SHP77 (cell line): ENCODE measurements at regions not wholly inside any gene's neighbourhood (a gene's known extent, or its start where the extent isn't known, plus 50 kb on each side); places are given as distances from the start of the nearest gene placed in this dataset.
"Not testable (repeated sequence)": the region's sequence is repeated elsewhere in the genome, so short reads cannot be mapped to it uniquely, and the experiment has no call there.

Experiments used
- DNase-seq, 2 experiments: peaks; one replicate each; lab custom pipeline; 2025; lab: John Stamatoyannopoulos, UW

DNA sequence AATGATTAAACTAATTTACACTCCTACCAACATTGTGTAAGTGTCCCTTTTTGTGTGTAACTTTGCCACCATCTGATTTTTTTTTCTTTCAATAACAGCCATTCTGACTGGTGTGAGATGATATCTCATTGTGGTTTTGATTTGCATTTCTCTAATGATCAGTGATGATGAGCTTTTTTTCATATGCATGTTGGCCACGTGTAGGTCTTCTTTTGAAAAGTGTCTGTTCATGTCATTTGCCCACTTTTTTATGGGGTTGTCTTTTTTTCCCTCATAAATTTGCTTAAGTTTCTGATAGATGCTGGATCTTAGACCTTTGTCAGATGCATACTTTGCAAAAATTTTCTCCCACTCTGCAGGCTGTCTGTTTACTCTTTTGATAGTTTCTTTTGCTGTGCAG is 102.5 kb upstream of the ZEB2 start:
- DNase-seq = not testable (repeated sequence)

DNA sequence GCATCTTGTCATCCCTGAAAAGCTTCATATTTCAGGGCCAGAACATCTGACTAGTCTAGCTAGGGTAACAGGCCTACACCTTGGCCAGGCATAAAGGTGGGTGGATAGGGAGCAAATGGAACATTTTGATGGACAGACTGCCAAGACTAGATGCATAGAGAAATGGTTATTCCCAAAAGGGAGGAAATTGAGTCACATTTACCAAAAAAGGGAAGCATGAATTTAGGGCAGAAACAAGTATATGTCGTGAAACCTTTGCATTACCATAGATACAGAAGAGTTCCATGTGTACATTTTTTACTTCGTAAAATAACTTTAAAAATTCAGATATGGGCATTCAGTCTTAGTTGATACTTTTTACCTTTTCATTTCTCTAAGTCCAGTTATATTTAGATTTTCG is 101.3 kb upstream of the ZEB2 start:
- DNase-seq = no peak

DNA sequence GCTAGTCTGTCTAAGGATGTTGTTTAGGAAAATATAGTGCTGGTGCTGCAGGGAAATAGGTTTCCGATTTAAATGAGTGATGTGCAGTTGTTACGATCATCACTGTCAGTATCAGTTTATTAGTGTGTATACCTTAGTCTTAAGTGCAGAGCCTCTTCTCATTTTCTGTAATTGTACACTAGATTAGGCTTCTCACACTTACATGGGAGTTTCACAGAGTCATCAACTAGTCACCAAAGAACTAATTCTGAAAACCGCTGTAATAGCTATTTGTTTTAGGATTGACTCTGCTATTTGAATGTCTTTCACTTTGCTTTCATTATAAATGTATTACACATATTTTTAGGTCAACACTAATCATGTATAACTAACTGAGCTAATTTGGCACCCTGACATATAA is 99.8 kb upstream of the ZEB2 start:
- no peak for DNase-seq

DNA sequence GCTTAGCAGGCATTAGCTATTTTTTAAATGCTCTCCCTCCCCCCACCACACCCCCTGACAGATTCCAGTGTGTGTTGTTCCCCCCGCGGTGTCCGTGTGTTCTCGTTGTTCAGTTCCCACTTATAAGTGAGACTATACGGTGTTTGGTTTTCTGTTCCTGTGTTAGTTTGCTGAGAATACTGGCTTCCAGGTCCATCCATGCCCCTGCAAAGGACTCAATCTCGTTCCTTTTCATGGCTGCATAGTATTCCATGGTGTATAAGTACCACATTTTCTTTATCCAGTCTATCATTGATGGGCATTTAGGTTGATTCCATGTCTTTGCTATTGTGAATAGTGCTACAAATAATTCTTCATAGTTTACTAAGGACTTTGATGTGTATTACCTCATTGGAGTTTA is 97.3 kb upstream of the ZEB2 start:
- not testable (repeated sequence) for DNase-seq

DNA sequence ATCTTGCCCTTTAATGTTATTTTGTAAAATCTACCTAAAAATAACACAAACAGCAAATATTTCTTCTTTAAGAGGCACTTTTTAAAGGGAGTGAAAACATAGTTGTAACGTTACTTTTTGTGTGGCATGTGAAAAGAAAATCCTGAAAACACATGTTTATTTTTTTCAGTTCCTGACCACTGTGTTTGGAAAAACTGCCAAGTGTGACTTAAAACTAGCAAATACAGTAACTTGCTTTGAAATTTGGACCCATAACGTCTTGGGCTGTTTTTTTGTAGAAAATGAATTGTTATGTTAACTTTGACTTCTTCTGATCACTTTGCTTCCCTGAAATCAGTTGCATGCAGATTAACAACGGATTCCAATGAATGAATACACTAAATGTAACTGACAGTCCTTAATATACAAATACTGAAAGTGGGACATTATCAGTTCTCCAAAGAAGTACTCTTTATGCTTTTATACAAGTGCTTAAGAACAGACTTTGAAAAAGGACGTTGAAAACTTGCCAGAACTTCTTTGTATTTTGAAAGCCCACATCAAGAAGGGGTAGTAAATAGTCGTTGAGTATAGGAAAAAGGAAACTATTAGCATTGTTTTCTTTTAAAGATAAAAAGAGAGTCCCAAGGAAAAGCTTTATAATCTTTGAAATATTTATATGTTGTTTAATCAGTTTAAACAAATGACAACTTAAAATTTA is 96.1 kb upstream of the ZEB2 start:
- DNase-seq = no peak

DNA sequence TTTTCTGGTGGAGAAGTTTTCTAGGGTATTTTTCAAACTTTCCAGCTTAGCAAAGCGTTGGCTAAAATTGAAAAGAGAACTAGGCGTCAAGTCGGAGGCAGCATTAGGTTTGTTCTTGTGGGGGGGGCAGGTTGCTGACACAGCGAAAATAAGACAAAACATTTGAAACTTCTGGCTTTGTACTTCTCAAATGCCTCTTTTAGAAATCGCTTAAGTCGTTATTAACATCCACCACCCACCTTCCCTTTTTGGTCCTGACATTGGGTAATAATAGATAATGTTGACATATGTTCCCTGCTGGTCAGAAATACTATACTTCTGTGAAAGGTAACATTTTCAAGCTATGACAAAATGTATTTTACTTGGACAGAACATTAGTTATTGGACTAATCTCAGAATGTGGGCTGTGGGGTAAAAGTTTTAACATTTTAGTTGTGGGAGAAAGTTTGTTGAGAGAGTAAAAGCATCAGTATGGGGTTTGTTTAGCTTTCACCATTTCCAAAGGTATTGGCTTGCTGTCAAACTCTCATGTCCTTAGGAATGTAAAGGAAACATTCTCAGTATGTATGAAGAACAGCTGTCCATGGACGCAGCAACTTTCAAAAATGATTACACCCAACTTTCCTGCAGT is 88.1 kb upstream of the ZEB2 start:
- DNase-seq = no peak

DNA sequence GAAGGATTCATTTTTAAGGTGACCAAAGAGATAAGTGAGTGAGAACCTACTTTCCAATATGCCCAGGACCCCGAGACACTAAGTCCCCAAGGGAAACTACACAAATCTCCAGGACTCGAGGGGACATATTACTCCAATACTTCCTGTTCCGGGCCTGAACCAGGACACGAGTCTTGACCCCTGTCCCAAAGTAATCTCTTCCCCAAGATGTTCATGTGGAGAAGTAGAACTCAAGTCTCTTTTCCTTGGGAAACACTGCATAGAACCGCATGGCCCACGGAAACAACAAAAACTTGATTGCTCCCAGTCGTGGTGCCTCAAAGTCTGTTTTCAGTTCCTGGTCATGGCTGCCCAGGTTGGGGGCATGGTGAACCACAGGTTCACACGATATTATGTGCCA is 87.2 kb upstream of the ZEB2 start:
- DNase-seq = no peak

DNA sequence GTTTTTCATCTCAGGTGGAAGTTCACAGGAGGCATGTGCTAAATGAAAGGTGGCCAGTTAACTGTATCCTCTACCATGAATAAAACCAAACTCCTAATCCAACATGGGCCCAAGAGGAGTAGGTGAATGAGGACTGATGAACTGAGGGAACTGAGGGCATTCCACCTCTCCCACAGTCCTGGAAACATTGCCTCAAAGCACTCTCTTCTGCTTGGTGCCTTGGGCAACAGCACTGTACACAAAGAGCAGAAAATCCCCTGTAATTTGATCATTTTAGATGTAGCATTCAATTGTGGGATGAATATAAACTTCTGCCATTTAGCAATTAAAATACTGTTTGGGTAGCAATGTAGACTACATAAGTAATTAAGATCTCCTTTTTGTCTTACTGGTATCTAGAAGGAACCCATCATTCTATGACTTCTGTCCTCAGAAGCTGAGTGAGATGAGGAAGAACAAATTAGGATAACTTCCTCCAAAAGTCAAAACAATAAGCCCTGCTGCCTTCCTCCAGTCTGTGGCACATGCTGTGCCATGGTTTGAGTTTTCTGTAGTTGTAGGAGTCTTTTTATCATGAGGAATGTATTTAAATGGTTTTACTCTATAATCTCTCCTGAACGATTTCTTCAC is 86.7 kb upstream of the ZEB2 start:
- no peak for DNase-seq

DNA sequence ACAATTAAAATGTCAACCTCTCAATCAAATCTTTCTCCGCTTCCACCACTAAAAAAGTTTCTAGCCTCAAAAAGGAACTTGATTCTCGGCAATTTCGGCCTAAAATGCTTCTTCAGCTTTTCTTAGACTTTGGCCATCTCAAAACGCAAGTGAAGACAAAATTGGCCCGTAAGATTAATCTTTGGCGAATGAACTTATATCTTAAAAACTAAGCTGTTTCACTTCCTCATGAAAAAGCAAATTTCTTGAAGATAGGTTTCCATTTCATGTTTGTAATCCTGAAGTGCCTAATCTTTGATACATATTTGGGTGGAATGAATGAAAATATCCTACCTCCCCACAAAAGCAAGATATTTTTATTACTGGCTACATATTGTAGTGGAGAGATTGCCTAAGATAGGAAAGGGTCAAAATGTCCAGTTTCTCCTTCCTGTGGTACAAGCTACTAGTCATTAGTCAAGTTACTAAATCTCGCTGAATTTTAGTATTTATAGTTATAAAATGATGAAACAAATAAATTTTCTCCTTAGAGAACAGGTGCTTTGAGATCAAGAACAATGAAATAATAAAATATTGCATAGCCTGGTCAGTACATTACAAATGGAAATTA is 85.4 kb upstream of the ZEB2 start:
- DNase-seq = no peak

DNA sequence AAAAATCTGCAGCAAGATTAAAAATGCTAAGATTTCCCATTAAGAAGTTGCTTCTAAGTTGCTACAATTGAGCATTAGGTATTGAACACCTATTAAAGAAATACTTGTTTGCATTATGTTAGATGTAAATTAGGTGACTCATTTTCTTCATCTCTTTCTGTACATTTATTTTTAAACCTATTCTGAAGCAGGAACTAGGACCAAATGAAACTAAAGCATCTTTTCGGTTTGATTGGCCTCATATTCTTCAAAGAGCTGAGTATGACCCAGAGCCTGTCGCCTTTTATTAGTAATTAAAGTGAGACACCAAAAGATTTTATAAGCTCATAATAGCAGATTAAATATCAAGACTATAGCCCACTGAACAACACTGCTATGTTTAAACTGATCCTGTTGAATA is 83.4 kb upstream of the ZEB2 start:
- no peak for DNase-seq

DNA sequence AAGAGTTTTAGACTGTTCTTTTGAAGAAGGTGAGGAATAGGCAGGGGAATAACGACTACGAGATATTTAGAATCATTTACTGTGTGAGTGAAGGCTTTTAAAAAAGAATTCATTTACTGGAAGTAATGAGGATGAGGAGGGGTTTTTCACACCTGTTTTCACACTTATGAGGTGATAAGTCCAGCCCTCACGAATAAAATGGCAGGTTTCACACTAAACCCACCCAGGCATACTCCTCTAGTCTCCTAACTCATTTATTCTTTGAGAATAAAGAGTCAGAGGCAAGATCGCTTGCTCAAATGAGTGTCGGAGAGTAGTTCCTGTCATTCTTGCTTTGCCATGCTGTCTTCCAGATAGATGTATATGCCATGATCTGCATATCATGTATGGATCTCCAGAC is 79.0 kb upstream of the ZEB2 start:
- no peak for DNase-seq

DNA sequence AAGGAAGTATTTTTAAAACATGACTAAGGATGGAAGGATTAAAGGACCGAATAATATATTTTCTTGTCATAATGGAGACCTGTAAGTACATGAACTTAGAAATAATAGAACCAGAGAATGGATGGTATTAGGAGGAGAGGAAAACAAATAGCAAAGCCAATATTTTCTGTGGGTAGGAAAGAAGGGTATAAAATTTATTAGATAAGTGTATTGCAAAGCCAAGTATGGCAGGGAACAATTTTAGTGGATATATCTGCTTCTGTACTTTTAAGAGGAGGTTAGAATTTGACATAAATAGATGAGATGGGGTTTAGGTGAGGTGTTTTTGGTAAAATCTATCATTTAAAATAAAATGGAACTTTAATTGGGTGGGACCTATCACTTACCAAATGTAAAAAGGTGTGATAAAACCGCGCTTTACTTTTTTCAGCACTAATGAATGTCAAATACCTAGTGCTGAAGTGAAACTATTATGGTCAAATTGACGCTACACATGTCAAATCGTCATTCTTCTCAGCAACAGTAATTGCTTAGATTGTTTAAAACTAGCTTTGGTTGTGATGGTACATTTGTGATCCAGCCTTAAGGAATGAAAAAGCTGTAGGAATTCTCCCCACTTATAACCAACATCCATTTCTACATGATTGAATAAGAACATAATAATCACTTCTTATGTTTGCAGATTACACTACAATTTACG is 78.1 kb upstream of the ZEB2 start:
- no peak for DNase-seq

DNA sequence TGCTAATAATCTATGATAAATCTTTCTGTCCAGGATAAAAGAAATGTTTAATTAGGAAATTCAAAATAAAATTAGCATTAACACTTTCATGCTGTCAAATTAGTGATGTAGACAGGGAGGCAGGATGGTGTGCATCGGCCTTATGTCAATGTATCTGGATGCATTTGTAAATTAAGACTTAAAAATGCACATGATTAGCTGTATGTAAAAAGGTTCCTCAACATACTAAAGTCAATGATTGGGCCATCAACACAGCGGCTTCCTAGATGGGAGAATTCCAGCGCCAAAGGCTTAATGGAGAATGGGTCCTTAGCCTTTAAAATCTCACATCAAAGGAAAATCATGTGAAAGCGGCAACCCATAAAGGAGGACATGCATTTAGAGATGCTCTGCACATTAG is 77.5 kb upstream of the ZEB2 start:
- DNase-seq = no peak

DNA sequence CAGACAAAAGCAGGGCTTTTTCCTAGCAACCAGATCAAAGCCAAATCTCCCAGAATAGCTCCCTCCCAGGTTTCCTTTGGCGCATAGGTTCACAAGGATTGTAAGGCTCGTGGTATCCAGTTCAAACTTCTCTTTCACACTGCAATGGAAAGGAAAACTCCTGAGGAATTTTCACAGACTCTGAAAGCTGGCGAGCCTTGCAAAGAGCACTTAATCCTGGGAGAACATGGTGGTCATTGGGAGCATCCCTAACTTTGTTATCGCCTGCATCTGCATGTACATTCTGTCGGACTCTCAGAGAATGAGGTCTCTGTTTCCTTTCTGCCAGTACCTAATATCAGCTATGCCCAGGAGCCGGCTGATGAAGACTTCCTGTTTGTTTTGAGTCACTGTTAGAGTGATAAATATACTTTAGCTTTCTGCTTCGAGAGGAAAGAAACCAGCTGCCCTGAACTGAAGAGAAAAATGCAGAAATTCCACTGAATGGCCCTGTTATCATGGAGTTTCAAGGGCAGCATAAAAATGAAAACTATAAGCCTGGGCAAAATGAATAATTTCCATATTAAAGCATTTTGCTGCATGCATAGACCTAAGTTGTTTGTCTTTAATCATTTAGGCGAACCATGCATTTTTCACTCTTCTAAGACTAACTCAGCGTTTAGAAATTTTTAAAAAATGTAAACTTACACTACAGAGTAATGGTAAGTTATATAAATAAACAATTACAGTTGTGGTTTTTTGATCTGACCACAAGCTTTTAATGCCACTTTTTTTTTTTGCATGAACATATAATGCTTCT is 76.4 kb upstream of the ZEB2 start:
- DNase-seq = peak; percentile 4 to 25

DNA sequence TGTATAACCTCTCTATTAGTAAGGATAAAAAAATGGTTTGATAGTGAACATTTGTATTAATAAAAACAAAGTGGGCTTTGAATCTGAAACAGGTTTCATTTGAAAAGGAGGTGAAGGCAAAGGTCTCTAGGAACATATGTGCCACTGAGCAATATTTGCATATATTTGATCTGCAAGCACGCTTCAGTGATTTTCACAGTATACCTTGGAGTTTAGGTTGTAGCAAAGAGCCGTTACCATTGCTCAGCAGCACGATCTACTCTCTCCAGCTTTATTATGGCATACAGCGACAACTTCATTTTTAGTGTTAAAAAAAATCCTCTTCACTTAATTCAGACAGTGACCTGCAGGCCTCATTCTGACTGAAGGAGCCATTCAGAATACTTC is 75.8 kb upstream of the ZEB2 start:
- no peak for DNase-seq

DNA sequence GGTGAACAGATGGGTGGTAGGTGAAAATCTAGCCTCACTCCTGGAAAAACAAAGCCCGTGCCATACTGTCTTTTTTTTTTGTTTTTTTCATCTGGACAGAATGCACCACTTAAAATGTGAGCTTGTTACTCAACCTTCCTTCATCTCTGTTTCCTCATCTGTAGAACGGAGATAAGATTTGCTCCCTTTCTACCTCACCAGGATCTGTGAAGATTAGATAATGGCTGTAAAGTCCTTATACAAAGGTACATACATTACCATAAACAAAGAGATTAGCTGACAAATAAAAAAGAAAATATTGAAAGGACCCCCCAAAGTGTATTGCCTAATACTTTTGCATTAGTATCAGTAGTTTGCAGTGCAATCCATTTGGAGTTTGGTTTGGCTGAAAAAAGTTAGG is 75.4 kb upstream of the ZEB2 start:
- DNase-seq = no peak

DNA sequence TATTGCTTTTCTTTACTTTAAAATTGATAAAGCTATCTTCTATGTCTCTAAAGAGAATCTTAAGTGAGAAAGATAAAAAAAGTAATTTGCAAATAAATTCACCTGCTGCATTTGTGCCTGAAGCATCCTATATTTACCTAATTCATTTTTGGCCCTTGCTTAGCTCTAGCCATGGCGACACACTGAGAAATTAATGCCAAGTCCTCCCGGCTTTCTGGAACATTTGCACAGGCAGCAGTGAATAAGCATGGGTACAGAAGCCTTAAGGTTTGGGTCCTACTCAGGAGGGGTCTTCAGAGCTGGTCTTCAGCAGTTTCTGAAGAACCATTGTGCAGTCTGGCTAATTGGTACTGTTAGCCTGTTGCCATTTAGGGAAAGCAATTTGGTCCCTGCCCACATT is 73.9 kb upstream of the ZEB2 start:
- DNase-seq = no peak

DNA sequence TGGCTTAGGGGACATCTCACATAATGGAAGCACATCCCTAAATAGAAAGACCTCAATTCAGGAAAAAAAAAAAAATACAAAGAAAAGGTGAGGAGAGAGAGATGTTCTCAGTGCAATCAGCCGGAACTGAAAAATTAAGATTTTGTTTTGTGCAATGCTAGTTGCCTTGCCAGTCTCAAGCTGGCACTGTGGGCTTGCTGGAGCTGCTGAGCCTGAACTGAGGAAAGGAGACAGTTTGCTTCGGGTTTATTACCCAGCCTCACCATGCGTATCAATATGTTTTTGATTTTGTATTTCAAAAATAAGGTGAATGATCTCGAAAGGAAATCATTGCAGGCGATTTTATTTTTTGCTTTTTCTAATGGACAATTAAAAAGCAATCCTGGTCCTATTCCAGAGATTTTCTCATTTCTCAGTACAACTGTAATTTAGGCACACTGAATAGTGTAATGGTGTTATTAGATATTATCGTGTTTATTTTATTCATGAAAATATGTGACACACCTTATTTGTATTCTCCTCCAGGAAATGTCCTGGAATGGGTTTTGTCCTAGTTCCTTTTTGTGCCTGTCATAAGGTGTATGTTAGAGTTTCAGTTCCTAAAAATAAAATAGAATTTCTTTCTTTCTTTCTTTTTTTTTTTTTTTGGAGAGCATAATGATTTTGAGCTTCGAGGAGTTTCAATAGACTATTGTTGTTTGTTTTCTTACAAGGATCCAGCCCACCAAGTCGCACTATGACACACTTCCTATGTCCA is 72.8 kb upstream of the ZEB2 start:
- no peak for DNase-seq

DNA sequence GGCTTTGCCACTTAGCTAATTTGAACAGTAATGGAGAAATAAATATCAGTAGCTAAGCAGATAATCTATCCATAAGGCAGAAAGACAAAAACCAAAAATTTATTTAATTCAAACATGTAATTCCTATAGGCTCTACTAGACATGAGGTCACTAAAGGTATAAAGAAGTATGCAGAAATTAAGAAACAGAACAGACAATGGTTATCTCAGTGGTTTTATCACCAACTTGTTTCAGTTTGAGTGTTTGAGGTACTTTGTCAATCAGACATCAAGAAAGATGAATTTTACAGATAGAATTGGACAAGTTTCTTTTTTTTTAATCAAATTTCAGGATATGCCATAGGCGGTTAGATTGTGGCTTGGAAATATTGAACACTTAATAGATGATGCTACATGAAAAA is 67.4 kb upstream of the ZEB2 start:
- DNase-seq = no peak

DNA sequence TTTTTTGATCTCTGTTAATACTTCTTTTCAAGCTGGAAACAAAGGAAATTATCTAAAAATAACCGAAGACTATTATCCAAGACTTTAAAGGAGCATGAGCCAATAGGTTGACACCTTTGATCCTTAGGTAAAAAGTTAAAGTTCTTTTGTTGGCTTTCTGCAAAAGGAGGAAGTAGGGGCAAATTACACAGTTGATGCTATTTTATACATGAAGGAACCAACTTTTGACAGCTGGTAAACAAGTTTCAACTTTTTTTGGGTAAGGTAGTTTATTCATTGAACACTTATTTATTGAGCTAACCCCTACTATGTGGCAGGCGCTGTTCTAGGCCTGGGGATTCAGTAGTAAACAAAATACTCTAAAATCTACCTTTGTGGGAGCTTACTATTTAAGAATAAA is 66.6 kb upstream of the ZEB2 start:
- DNase-seq = no peak
